OCI-LY1 (cell line): ENCODE measurements at regions not wholly inside any gene's neighbourhood (a gene's known extent, or its start where the extent isn't known, plus 50 kb on each side); places are given as distances from the start of the nearest gene placed in this dataset.

ENCODE experiments used
- CTCF ChIP-seq: fragments of 200-600 bp; sonication (generic), shearing (Covaris generic); IDR thresholded peaks from 2 replicates; pipeline ENCODE4 v1.5.1; 2017; ENCODE audit warnings: mild to moderate bottlenecking, antibody characterized with exemption, low read length, moderate library complexity, mixed read lengths
- EZH2 ChIP-seq: fragments of 200-600 bp; sonication (generic), shearing (Covaris generic); IDR thresholded peaks from 2 replicates; pipeline ENCODE4 v1.8.0; 2017; ENCODE audit warnings: borderline replicate concordance, mixed run types, mild to moderate bottlenecking, antibody characterized with exemption, low read length, moderate library complexity, mixed read lengths

- no peak for TF ChIP-seq CTCF
- no peak for TF ChIP-seq EZH2
Measured at GRCh38 chr2:769771-770170, 92.6 kb upstream of the TMEM18 start.
